ENCODE measurements at regions not wholly inside any gene's neighbourhood (a gene's known extent, or its start where the extent isn't known, plus 50 kb on each side); places are given as distances from the start of the nearest gene placed in this dataset.

DNA sequence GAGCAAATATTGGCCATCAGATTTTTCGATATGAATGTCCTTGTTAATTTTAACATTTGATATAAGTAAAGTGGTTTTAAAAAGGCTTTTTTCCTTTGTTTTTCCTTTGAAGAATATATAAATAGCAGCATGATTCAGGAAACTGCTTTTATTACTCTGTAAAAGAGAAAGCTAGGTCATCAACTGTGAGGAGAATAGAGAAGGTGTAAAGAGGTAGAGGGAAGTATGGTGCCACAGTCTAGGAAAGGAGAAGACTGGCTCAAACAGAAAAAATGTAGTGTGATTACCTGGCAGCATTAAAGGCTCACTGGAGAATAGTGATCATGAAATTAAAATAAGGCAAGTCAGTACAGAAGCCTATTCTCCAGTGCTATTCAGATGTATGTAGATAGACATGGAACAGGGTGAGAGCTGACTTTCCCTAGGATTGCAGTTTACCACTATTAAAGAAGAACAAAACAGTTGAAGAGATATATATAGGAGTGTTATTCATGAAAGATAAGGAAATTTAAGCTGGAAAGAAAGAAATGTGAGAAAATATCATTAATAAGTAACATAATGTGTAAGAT, 1115.9 kb upstream of the PCDH9 start:
- TF ChIP-seq POLR2AphosphoS5 (IDR thresholded peaks at IDR 0.05; ENCODE audit: low read depth, low read length) (no peak), SIN3A (IDR thresholded peaks at IDR 0.05; ENCODE audit: borderline replicate concordance, insufficient read depth, low read depth, low read length) (no peak), TCF7L2 (IDR thresholded peaks at IDR 0.05; ENCODE audit: low read depth, low read length) (no peak)
- TF ChIP-seq, protein P1, sequence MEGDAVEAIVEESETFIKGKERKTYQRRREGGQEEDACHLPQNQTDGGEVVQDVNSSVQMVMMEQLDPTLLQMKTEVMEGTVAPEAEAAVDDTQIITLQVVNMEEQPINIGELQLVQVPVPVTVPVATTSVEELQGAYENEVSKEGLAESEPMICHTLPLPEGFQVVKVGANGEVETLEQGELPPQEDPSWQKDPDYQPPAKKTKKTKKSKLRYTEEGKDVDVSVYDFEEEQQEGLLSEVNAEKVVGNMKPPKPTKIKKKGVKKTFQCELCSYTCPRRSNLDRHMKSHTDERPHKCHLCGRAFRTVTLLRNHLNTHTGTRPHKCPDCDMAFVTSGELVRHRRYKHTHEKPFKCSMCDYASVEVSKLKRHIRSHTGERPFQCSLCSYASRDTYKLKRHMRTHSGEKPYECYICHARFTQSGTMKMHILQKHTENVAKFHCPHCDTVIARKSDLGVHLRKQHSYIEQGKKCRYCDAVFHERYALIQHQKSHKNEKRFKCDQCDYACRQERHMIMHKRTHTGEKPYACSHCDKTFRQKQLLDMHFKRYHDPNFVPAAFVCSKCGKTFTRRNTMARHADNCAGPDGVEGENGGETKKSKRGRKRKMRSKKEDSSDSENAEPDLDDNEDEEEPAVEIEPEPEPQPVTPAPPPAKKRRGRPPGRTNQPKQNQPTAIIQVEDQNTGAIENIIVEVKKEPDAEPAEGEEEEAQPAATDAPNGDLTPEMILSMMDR (IDR thresholded peaks at IDR 0.05), result no peak
- TF ChIP-seq, protein P2, sequence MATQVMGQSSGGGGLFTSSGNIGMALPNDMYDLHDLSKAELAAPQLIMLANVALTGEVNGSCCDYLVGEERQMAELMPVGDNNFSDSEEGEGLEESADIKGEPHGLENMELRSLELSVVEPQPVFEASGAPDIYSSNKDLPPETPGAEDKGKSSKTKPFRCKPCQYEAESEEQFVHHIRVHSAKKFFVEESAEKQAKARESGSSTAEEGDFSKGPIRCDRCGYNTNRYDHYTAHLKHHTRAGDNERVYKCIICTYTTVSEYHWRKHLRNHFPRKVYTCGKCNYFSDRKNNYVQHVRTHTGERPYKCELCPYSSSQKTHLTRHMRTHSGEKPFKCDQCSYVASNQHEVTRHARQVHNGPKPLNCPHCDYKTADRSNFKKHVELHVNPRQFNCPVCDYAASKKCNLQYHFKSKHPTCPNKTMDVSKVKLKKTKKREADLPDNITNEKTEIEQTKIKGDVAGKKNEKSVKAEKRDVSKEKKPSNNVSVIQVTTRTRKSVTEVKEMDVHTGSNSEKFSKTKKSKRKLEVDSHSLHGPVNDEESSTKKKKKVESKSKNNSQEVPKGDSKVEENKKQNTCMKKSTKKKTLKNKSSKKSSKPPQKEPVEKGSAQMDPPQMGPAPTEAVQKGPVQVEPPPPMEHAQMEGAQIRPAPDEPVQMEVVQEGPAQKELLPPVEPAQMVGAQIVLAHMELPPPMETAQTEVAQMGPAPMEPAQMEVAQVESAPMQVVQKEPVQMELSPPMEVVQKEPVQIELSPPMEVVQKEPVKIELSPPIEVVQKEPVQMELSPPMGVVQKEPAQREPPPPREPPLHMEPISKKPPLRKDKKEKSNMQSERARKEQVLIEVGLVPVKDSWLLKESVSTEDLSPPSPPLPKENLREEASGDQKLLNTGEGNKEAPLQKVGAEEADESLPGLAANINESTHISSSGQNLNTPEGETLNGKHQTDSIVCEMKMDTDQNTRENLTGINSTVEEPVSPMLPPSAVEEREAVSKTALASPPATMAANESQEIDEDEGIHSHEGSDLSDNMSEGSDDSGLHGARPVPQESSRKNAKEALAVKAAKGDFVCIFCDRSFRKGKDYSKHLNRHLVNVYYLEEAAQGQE (IDR thresholded peaks at IDR 0.05; ENCODE audit: insufficient read depth in 1 of 2, low read depth in 2 of 2, low read length in 1 of 2), result no peak
